Tibial nerve (tissue), 4 donors: ENCODE measurements at regions not wholly inside any gene's neighbourhood (a gene's known extent, or its start where the extent isn't known, plus 50 kb on each side); places are given as distances from the start of the nearest gene placed in this dataset.

Experiments
- CTCF ChIP-seq, 5 experiments: fragments of 200-600 bp in 3 of 5; fragments of 450-650 bp in 2 of 5; sonication (generic) in 3 of 5; IDR thresholded peaks; one replicate each; pipeline ENCODE4 v1.5.1; 2016 to 2019; ENCODE audit warnings: antibody characterized with exemption in 5 of 5, mild to moderate bottlenecking in 3 of 5, moderate library complexity in 2 of 5
- EP300 ChIP-seq, 2 donors: sonication (generic); formaldehyde crosslinking; IDR thresholded peaks; one replicate each; pipeline ENCODE4 v1.6.1; 2017; ENCODE audit warnings: antibody characterized with exemption in 2 of 2, mild to moderate bottlenecking in 1 of 2
- POLR2A ChIP-seq, 2 donors: fragments of 450-650 bp; IDR thresholded peaks; one replicate each; pipeline ENCODE4 v1.6.1; 2017; ENCODE audit warnings: antibody characterized with exemption in 2 of 2, mild to moderate bottlenecking in 2 of 2, moderate library complexity in 2 of 2

GRCh38 chr18:57902721-57903120, 99.6 kb upstream of the ATP8B1 start:
- TF ChIP-seq CTCF (IDR thresholded peaks at IDR 0.05) (no peak), POLR2A (IDR thresholded peaks at IDR 0.05) (no peak), EP300 (IDR thresholded peaks at IDR 0.05) (no peak)
